ENCODE measurements at regions not wholly inside any gene's neighbourhood (a gene's known extent, or its start where the extent isn't known, plus 50 kb on each side); places are given as distances from the start of the nearest gene placed in this dataset.

DNA sequence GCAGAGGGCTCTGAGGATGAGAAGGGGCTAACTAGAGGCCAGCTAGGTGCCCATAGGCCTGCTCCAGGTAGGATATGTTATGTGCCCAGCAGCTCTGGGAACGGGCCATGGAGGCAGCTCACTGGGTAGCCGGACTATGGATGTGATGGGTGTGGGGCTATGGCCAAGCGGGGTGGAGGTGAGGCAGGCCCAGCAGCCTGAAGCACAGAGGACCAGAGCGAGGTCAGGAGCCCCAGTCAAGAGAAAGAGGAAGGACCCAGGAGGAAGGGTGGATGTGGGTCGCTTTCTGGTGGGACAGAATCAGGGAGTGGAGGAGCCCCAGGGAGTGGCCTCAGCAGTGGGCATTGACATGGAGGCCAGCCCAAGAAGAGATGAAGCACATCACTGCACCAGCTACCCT, 117.9 kb upstream of the MLN start:
- no peak for DNase-seq

DNA sequence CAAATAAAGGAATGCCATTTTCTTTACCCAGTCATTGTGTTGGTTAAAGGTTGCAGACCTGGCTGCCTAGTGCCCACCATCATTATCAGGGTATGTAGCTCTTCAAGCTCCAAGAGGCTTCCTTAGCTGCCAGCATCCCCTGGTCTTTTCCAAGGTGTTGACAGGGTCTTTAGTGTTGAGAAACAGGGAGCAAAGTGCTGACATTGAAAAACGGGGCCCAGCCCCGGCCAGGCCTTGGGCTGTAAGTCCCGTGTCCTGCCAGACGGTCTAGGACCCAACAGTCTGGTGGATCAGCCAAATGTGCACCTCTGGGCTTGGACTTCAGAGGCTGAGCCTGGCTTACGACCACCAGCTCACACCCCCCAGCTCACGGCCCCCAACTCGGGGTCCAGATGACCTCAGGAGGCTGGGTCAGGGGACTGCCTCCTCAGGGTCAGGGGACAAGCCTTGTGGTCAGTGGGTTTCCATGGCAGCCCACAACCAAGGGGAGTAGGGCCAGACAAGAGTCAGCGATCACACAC, 114.4 kb upstream of the MLN start:
- DNase-seq, result no peak

GRCh38 chr6:33915134-33915533, 111.3 kb upstream of the MLN start:
- DNase-seq, result no peak

- DNase-seq, result no peak
These were observed 110.8 kb upstream of the MLN start for GRCh38 chr6:33914645-33915044.

GRCh38 chr6:33912195-33912594, 108.4 kb upstream of the MLN start:
- no peak for DNase-seq

GRCh38 chr6:33911488-33911887, 107.7 kb upstream of the MLN start:
- peak; percentile 9 for DNase-seq

DNA sequence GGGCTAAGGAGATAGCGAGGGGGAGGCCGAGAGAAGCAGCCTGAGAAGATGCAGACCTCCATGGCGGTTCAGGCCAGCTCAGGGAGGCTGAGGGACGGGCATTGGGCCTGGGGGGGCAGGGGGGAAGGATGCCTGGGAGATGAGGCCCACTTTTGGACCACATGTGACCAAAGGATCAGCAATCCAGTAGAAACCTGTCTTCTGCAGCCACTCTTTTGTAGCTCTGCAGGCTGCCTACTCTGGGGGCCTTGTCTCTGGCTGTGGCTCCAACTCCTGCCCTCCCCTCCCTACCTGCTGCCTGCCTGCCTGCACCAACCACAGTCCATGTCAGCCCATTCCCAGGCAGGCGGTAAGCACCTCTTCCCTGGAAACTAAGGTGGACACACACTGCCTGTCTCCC, 106.8 kb upstream of the MLN start:
- no peak for DNase-seq

- DNase-seq, result no peak
These were observed 105.9 kb upstream of the MLN start for GRCh38 chr6:33909737-33910136.

- no peak for DNase-seq
These were observed 104.2 kb upstream of the MLN start for GRCh38 chr6:33908025-33908424.

DNA sequence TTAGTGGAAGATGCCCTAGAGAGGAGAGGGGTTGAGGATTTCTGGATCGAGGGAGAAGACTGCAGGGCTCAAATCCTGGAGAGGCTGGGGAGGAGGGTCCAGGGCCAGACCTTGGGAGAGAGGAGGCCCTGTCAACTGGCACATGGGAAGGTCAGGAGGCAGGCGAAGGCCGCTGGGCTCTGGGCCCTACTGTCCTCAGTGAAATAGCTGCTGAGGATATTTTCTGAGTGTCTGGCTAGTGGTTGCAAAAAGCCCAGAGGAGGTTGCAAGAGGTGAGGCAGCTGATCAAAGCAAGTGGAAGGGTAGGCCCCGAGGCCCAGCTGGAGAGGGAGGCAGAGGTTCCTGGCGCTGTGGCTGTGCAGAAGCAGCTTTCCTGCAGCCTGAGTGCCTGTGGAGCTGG, 103.4 kb upstream of the MLN start:
- DNase-seq, result peak; percentile 24

DNA sequence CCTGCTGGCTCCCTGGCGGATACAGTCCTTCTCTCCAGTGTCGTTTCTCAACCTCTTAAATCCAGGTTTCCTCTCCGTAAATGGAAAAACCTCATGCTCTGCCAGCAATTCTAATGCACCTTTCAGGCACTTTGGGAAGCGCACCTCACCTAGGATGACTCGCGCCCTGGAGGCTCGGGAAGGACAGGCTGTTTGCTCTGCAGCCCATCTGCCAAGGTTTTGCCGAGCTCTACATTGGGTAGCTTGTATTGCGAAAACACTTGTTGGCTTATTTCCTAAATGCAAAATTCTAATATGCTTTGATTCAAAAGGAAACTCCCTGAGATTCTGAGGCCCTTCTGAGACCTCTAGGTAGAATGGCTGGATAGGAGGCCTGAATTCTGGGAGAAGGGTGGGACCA, 102.6 kb upstream of the MLN start:
- DNase-seq, result no peak

DNA sequence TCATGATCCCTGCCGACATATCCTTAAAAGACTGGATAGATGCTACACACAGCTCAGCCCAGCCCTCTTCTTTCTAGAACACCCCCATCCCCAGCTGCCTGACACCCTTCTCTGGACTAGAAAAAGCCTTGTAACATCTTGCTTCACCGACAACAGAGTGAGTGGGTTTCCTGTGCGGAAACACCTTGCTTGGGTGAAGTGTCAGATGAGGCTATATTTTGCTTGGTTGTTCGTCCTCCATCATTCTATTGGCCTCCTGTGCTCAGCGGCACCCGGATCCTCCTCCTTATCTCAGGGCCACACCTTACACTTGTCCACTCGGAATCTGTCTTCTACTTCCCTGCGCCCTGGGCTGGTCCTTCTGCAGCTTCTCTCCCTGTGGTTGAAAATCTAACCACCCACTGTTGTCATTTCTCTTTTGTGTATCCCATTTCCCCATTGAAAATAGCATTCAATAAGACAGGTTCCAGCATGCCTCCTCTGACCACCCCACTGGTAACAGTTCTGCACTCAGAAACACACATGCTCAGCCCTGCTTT, 101.3 kb upstream of the MLN start:
- no peak for DNase-seq

- DNase-seq, result no peak
These were observed 100.9 kb upstream of the MLN start for GRCh38 chr6:33904747-33905065.

GRCh38 chr6:33904050-33904746, 100.4 kb upstream of the MLN start:
- DNase-seq, result no peak

- DNase-seq, result no peak
These were observed 99.8 kb upstream of the MLN start for GRCh38 chr6:33903579-33903978.

GRCh38 chr6:33902457-33902853, 98.7 kb upstream of the MLN start:
- no peak for DNase-seq

DNA sequence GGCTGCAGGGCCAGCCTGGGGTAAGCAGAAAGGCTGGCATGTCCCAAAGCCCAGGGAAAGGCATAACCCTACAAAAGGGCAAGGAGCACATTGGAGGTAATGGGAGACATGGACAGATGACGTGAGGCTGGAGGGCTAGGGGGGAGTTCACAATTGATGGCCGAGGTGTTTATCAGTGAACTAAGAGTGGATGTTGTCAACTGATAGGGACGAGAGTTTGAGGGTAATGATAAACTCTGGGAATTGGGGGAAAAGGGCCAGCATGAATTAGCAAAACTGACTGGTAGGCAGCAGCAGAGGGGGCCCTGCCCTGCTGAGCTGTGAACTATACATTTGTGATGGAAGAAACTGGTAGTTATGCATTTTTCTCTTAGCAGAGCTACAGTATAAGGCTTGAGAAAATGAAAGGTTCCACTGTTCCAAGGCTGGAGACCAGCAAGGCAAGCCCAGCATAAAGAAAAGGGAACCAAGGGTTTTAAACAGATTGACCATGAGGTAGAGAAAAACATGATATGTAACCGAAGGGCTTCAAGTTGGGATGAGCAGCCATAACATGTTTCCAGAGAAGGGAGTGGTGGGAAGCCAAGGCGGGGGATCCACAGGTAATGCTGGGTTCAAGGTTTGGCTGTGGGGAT, 98.1 kb upstream of the MLN start:
- DNase-seq, result no peak

GRCh38 chr6:33898771-33899170, 95.0 kb upstream of the MLN start:
- no peak for DNase-seq

DNA sequence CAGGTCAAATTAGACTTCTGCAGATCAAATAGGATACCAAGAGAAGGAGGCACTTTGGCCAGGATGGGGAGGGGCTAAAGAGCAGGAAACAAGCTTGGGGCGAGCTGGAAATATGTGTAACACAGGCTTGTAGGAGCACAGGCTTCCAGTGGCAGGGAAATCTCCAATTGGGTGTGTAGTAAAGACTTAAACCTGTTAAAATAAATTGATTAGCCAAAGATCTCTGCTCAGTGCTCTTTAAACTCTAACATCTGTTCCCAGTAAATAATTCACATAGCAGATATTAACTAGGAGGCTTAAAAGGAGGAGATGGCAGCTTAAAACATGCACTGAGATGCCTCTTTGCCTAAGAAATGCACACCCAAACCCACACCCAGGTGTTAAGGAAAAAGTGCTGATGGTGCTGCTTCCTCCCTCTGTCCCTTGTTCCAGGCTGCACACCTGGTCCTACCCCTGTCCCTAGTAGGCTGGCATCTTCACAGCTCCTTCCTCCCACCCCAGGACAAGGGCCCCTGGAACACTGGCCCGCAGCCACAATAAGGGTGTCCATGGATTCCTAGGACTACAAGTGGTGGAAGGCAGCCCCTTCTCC, 93.5 kb upstream of the MLN start:
- no peak for DNase-seq

DNA sequence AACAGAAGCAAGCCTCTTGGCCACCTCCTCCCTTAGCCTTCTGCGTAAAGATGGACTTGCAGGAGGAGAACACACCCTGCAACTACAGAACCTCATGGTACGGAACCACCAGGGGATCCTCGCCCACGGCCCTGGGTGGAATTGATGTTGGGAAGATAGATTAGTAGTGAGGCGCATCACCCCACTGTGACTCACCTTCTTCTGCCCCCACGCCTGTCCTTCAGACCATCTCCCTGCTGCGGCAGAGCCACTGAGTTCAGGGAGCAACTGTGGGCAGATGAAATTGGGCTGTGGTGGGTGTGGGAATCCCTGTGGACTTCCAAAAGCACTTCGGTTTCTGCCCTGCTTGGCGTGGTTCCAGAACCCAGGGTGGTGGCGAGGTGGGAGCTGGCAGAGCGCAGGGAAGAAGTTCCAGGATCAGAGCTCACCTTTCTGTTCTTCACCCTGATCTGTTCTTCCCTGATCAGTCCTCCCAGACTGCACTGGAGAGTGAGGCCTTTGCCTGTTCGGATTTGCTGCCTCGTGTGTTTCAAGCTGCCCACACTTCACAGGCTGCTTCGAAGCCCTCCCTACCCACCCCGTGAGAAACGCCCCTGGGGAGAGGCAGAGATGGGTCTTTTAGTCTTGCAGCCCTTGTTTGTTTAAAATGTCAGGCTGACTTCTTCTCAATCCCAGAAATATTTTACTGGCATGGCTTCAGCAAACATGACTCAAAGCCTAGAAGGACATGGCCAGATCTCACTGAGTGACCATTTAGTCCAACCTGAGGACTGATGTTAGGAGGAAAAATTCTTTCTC, 92.8 kb upstream of the MLN start:
- no peak for DNase-seq

DNA sequence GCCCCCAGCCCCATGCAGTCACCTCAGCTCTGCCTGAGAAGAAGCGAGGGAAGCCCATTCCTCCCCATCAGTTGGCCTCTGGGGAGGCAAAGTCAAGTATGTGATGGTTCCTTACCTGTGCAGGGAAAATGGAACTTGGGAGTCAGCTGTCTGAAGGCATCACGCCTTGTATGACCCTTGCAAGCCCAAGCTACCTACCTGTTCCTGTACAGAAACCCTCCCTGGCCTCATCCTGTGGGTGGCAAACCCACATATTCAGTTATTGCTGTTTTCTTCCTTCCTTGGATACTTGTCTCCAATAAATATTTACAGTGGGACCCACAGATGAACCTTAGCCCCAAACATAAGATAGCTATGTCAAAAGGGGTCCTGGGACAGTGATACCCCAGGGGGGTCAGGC, 92.2 kb upstream of the MLN start:
- no peak for DNase-seq

DNA sequence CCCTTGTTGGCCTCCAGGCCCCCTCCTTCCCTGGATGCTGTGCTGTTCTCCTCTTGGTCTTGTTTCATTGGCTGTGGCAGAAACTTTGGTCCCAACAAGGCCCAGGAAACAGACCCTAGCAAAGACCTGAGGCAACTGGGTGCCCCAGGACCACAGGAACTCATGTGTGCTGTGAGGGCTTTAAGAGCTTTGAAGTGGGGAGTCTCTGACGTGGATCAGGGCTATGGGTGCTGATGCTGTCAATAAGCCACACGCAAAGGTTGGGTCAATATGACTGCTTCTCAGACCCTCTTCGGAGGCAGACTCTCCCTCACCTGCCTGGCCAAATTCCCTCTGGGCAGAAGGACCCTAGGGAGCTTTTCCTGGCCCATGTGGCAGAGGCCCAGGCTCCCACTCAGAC, 91.5 kb upstream of the MLN start:
- no peak for DNase-seq

- DNase-seq, result no peak
These were observed 90.6 kb upstream of the MLN start for GRCh38 chr6:33894438-33894837.
